Neural crest cell (in vitro differentiated cells): ENCODE measurements at regions not wholly inside any gene's neighbourhood (a gene's known extent, or its start where the extent isn't known, plus 50 kb on each side); places are given as distances from the start of the nearest gene placed in this dataset.

Experiments
- DNase-seq: peaks from one replicate; pipeline ENCODE4 v3.0.0; 2021; ENCODE audit warnings: low read depth, mixed read lengths, low spot score
- H3K27ac Mint-ChIP-seq: one replicate; pipeline ENCODE4 v1.8.0; 2021; ENCODE audit warnings: mild to moderate bottlenecking, mixed read lengths; ENCODE audit not compliant: unreplicated experiment
- H3K27me3 Mint-ChIP-seq: 2 replicates; pipeline ENCODE4 v1.8.0; 2021; ENCODE audit warnings: low read depth, mild to moderate bottlenecking, mixed read lengths
- H3K36me3 Mint-ChIP-seq: 2 replicates; pipeline ENCODE4 v1.8.0; 2021; ENCODE audit warnings: low read depth, mild to moderate bottlenecking, mixed read lengths
- H3K4me1 Mint-ChIP-seq: 2 replicates; pipeline ENCODE4 v1.8.0; 2021; ENCODE audit warnings: mixed read lengths
- H3K4me3 Mint-ChIP-seq: one replicate; pipeline ENCODE4 v1.8.0; 2021; ENCODE audit warnings: mild to moderate bottlenecking, mixed read lengths
- H3K9me3 Mint-ChIP-seq: 2 replicates; pipeline ENCODE4 v1.8.0; 2021; ENCODE audit warnings: mixed read lengths
- TF ChIP-seq, protein P1 (sequence below): fragments of 200-600 bp; sonication (generic); conservative IDR thresholded peaks from 2 replicates; pipeline ENCODE4 v1.5.0; 2021; ENCODE audit warnings: antibody characterized with exemption, mild to moderate bottlenecking

DNA sequence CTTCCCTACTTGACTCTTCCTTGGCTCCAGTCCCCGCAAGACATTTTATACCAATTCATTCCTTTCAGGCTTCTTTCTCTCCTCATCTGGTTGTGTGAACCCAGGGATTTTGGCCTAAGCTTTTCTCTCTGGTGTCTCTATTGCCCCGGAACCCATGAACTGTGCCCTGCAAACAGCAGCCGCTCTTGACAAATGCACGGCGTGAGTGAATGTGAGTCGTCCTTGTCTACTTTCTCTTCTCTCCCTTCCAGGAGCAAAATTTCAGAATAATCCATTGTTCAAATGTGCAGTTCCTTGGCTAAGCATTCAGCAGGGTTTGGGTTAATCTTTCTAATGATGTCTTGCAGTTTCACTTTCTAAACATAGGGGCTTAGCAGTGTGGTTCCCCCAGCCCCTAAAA lies 250.4 kb upstream of the IRX4 start:
- Mint-ChIP-seq H3K27ac (no peak overlapping the region), H3K4me1 (peaks cover 29% of the 10 kb centered on the region), H3K36me3 (no peaks in the 10 kb centered on the region), H3K27me3 (peaks cover 3% of the 10 kb centered on the region), H3K4me3 (no peak overlapping the region), H3K9me3 (no peaks in the 10 kb centered on the region)
- TF ChIP-seq, protein P1, sequence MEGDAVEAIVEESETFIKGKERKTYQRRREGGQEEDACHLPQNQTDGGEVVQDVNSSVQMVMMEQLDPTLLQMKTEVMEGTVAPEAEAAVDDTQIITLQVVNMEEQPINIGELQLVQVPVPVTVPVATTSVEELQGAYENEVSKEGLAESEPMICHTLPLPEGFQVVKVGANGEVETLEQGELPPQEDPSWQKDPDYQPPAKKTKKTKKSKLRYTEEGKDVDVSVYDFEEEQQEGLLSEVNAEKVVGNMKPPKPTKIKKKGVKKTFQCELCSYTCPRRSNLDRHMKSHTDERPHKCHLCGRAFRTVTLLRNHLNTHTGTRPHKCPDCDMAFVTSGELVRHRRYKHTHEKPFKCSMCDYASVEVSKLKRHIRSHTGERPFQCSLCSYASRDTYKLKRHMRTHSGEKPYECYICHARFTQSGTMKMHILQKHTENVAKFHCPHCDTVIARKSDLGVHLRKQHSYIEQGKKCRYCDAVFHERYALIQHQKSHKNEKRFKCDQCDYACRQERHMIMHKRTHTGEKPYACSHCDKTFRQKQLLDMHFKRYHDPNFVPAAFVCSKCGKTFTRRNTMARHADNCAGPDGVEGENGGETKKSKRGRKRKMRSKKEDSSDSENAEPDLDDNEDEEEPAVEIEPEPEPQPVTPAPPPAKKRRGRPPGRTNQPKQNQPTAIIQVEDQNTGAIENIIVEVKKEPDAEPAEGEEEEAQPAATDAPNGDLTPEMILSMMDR = no peak
- no peak for DNase-seq

DNA sequence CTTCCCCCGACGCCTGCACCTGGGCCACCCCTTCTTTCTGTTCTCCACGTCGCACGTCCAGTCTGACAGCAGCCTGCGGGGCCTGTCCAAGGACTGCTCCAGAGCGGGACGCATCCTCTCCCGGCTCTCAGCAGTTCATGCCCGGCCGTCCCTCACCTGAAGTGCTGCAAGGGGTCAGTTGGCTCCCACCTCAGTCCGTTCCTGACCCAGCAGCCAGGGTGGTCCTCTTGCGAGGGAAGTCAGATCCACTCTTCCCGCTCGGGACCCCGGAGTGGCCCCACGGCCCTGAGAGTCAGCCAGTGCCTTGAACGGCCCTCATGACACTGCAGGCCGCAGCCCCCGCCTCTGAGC lies 249.7 kb upstream of the IRX4 start:
- TF ChIP-seq, protein P1 = no peak
- H3K4me3 Mint-ChIP-seq = no peak overlapping the region
- DNase-seq = no peak
- H3K27me3 Mint-ChIP-seq = peaks cover 3% of the 10 kb centered on the region
- H3K36me3 Mint-ChIP-seq = no peaks in the 10 kb centered on the region
- no peak overlapping the region for H3K27ac Mint-ChIP-seq
- H3K4me1 Mint-ChIP-seq = peaks cover 29% of the 10 kb centered on the region
- no peaks in the 10 kb centered on the region for H3K9me3 Mint-ChIP-seq

DNA sequence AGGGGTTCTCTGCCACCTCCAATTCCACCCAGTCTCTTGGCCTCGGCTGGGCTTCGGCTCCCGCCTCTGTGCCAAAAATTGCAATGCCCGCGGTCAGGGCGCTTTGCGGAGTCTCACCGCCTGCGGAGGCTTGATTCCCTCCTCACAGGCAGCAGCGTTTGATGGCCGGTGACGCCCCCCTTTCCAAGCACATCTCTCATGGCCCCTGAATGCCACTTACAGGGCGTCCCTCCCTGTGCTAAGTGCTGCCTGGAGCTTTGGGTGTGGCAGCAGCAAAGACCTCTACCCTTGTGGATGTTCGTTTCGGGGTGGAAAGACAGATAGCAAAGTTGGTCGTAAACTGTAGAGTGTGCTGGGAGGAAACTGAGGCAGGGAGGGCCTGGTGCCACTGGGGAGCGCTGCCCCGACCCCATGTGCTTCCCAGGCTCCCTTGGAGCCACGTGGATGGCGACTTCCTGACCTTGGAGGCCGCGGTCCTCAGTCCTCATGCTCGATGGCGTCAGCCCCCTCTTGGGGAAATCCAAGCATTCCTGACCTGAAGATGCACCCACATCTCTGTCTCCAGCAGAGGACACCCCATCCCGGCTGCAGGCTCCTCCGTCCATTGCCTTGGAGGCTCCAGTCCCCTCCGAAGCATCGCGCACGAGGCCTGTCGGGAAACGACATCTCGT lies 249.2 kb upstream of the IRX4 start:
- H3K9me3 Mint-ChIP-seq = no peaks in the 10 kb centered on the region
- no peaks in the 10 kb centered on the region for H3K36me3 Mint-ChIP-seq
- TF ChIP-seq, protein P1 = no peak
- H3K27me3 Mint-ChIP-seq = peaks cover 3% of the 10 kb centered on the region
- no peak overlapping the region for H3K27ac Mint-ChIP-seq
- DNase-seq = no peak
- H3K4me3 Mint-ChIP-seq = no peak overlapping the region
- H3K4me1 Mint-ChIP-seq = peaks cover 29% of the 10 kb centered on the region

DNA sequence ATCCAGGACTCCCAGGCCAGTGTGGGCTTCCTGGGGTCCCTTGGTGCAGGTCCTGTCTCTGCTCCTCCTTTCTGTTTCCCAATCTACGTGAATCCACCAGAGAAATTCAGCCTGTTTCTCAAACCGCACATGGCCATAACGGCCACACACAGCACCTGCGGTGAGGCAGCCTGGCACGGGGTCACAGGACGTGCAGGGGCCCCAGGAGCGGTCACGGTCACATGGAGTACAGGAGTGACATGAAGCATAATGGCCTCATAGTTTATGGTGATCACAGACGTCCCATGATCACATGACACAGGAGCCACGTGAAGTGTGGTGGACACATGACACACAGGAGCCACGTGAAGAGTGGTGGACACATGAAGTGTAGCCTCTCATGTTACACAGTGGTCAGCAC lies 248.5 kb upstream of the IRX4 start:
- DNase-seq = no peak
- TF ChIP-seq, protein P1 = no peak
- Mint-ChIP-seq H3K27ac (no peak overlapping the region), H3K36me3 (no peaks in the 10 kb centered on the region), H3K4me1 (peaks cover 29% of the 10 kb centered on the region), H3K9me3 (no peaks in the 10 kb centered on the region), H3K27me3 (peaks cover 3% of the 10 kb centered on the region), H3K4me3 (no peak overlapping the region)

DNA sequence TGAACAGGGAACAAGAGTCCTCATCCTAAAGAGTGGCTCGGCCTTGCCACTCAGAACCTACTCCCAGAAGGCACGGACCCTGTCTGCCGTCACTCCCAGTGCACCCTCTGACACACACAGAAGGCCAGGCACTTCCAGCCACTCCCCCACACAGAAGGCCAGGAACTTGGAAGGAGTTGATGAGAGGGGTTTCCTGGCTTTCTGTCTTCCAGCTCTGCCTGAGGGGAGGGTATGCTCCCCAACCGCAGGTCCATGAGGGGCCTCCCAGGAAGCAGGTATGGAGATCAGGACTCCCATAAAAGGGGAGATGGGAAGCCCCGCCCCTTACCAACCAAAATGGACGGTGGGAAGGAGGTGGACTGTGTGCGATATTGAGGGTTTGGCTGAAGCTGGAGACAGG lies 247.6 kb upstream of the IRX4 start:
- TF ChIP-seq, protein P1 = no peak
- H3K36me3 Mint-ChIP-seq = no peaks in the 10 kb centered on the region
- DNase-seq = no peak
- no peak overlapping the region for H3K4me3 Mint-ChIP-seq
- H3K27me3 Mint-ChIP-seq = peaks cover 3% of the 10 kb centered on the region
- H3K27ac Mint-ChIP-seq = no peak overlapping the region
- no peaks in the 10 kb centered on the region for H3K9me3 Mint-ChIP-seq
- H3K4me1 Mint-ChIP-seq = peaks cover 34% of the 10 kb centered on the region
